Mammary epithelial cell (primary cell): ENCODE measurements at regions not wholly inside any gene's neighbourhood (a gene's known extent, or its start where the extent isn't known, plus 50 kb on each side); places are given as distances from the start of the nearest gene placed in this dataset.

ENCODE experiments used
- CTCF ChIP-seq, 2 donors: IDR thresholded peaks in 1 of 2; conservative IDR thresholded peaks in 1 of 2; 2 replicates each; pipeline ENCODE4 v1.5.1; 2011 to 2012; ENCODE audit warnings: inconsistent platforms in 2 of 2, low read length in 2 of 2, mild to moderate bottlenecking in 2 of 2, control low read depth in 1 of 2, low read depth in 1 of 2; ENCODE audit not compliant: insufficient read depth in 1 of 2; ENCODE audit errors: extremely low read depth in 1 of 2
- EZH2 ChIP-seq: IDR thresholded peaks from 2 replicates; pipeline ENCODE4 v1.6.1; 2012; ENCODE audit warnings: low read length, inconsistent platforms, borderline replicate concordance

GRCh38 chr2:23330214-23330613 lies 54.8 kb upstream of the KLHL29 start:
- TF ChIP-seq CTCF (conservative IDR thresholded peaks at IDR 0.05 in 1 of 2, IDR thresholded peaks at IDR 0.05 in 1 of 2; ENCODE audit: extremely low read depth in 1 of 2, insufficient read depth in 1 of 2, low read depth in 1 of 2, low read length in 2 of 2) (peak in 1 of 2 donors; percentile 9), EZH2 (no peak)
